PC-9 (cell line): ENCODE measurements at regions not wholly inside any gene's neighbourhood (a gene's known extent, or its start where the extent isn't known, plus 50 kb on each side); places are given as distances from the start of the nearest gene placed in this dataset.

ENCODE experiments used
- CTCF ChIP-seq: fragments of 200-600 bp; sonication (generic); conservative IDR thresholded peaks from 2 replicates; pipeline ENCODE4 v1.6.1; 2017; ENCODE audit warnings: mixed run types, antibody characterized with exemption, mild to moderate bottlenecking, moderate library complexity
- EZH2 ChIP-seq: fragments of 200-600 bp; sonication (generic); IDR thresholded peaks from 2 replicates; pipeline ENCODE4 v1.8.0; 2017; ENCODE audit warnings: antibody characterized with exemption, low read depth

GRCh38 chr5:74413403-74414048 is 227.0 kb downstream of the ENC1 start:
- no peak for TF ChIP-seq CTCF
- no peak for TF ChIP-seq EZH2
